K562 (cell line): ENCODE measurements at regions not wholly inside any gene's neighbourhood (a gene's known extent, or its start where the extent isn't known, plus 50 kb on each side); places are given as distances from the start of the nearest gene placed in this dataset.

Source experiments
- ATAC-seq: fragments of 200-7000 bp; cut with Tn5 transposase; 3 replicates; pipeline ENCODE4 v1.9.1; 2020; ENCODE audit warnings: moderate library complexity
- BruUV-seq: library from RNA; stranded (reverse); fragments of 400-500 nt; replicated peaks from 2 replicates; lab custom pipeline; 2021; lab: Mats Ljungman, UMichigan
- CTCF ChIA-PET: fragments of 300-600 bp; formaldehyde crosslinking; extraction: SDS; loops from one replicate; lab custom pipeline; 2021; ENCODE audit warnings: low intra/inter-chr PET ratio; lab: Yijun Ruan, JAX
- POLR2A ChIA-PET: fragments of 300-600, 350-650 bp; sonication (Branson Sonifier 250); formaldehyde crosslinking; extraction: SDS; loops from one replicate; lab custom pipeline; 2021; ENCODE audit warnings: antibody characterized with exemption, inconsistent platforms; lab: Yijun Ruan, JAX
- DNase-seq, 4 experiments: peaks; one replicate each; pipeline versions ENCODE4 v3.0.0 to v3.0.0-alpha.2; 2011 to 2018; ENCODE audit warnings: low spot score in 3 of 4, mixed read lengths in 3 of 4; ENCODE audit errors: extremely low read depth in 1 of 4
- FAIRE-seq: peaks from 2 replicates; lab custom pipeline; 2011; peaks lifted over from hg19 to GRCh38; lab: Jason Lieb, UNC
- H2AFZ ChIP-seq: 2 replicates; pipeline ENCODE4 v1.6.0; 2011; ENCODE audit warnings: low read depth, low read length, control low read depth, inconsistent platforms
- H3K27ac ChIP-seq: fragments of 200-600 bp; 3 replicates; pipeline ENCODE4 v1.8.0; 2011; ENCODE audit warnings: low read depth, mild to moderate bottlenecking, control low read depth, inconsistent platforms, low read length, moderate library complexity, mixed read lengths; ENCODE audit errors: extremely low read depth
- H3K27me3 ChIP-seq, 2 experiments: fragments of 300-600 bp in 1 of 2; 2 replicates in 1 of 2; 3 replicates in 1 of 2; pipeline versions ENCODE4 v1.6.0 to v1.8.0; 2011; ENCODE audit warnings: inconsistent platforms in 2 of 2, low read length in 2 of 2, mild to moderate bottlenecking in 1 of 2, mixed read lengths in 1 of 2, moderate library complexity in 1 of 2; ENCODE audit not compliant: control insufficient read depth in 2 of 2, insufficient read depth in 2 of 2
- H3K36me3 ChIP-seq: fragments of 300-600 bp; 3 replicates; pipeline ENCODE4 v1.8.0; 2011; ENCODE audit warnings: mild to moderate bottlenecking, low read length, inconsistent platforms; ENCODE audit not compliant: control insufficient read depth, insufficient read depth
- H3K4me1 ChIP-seq, 2 experiments: fragments of 200-600 bp in 1 of 2; replicated peaks in 1 of 2; 2 replicates in 1 of 2; 3 replicates in 1 of 2; pipeline versions ENCODE4 v1.5.1 to v1.8.0; 2011; ENCODE audit warnings: inconsistent platforms in 2 of 2, low read length in 2 of 2, mild to moderate bottlenecking in 1 of 2, mixed read lengths in 1 of 2, moderate library complexity in 1 of 2; ENCODE audit not compliant: control insufficient read depth in 2 of 2, insufficient read depth in 2 of 2
- H3K4me2 ChIP-seq: 2 replicates; pipeline ENCODE4 v1.6.1; 2011; ENCODE audit warnings: low read length, control low read depth, inconsistent platforms, mixed read lengths; ENCODE audit not compliant: insufficient read depth
- H3K4me3 ChIP-seq: fragments of 200-600 bp; sonication (generic), shearing (Covaris generic); 2 replicates; pipeline ENCODE4 v1.5.1; 2016; ENCODE audit warnings: control low read depth, inconsistent platforms
- H3K79me2 ChIP-seq: fragments of 200-600 bp; 3 replicates; pipeline ENCODE4 v1.8.0; 2011; ENCODE audit warnings: low read length, inconsistent platforms; ENCODE audit not compliant: control insufficient read depth, insufficient read depth
- H3K9ac ChIP-seq, 2 experiments: 2 replicates each; pipeline versions ENCODE4 v1.6.0 to v1.6.1; 2011; ENCODE audit warnings: low read depth in 2 of 2, low read length in 2 of 2, control low read depth in 1 of 2, inconsistent platforms in 1 of 2, mild to moderate bottlenecking in 1 of 2, mixed read lengths in 1 of 2; ENCODE audit not compliant: insufficient read depth in 1 of 2
- H3K9me1 ChIP-seq: one replicate; pipeline ENCODE4 v1.6.0; 2011; ENCODE audit warnings: inconsistent platforms, mild to moderate bottlenecking, low read length, moderate library complexity; ENCODE audit not compliant: control insufficient read depth, insufficient read depth
- H3K9me3 ChIP-seq: replicated peaks from 2 replicates; pipeline ENCODE4 v1.5.1; 2011; ENCODE audit warnings: low read depth, low read length, inconsistent platforms; ENCODE audit not compliant: control insufficient read depth, insufficient read depth
- H4K20me1 ChIP-seq: replicated peaks from 2 replicates; pipeline ENCODE4 v1.6.1; 2011; ENCODE audit warnings: low read length, inconsistent platforms, mixed read lengths; ENCODE audit not compliant: control insufficient read depth, insufficient read depth
- CC2D1A ChIP-seq: fragments of 450-650 bp; IDR thresholded peaks from 2 replicates; pipeline ENCODE4 v1.6.1; 2017; ENCODE audit warnings: mild to moderate bottlenecking
- FOS ChIP-seq: IDR thresholded peaks from 3 replicates; pipeline ENCODE4 v1.6.1; 2011; ENCODE audit not compliant: insufficient read length; ENCODE audit errors: extremely low read depth
- GABPA ChIP-seq: fragments of 200-800 bp; sonication (Bioruptor generic); conservative IDR thresholded peaks from 2 replicates; pipeline ENCODE4 v1.6.1; 2016; ENCODE audit warnings: low read depth, missing genetic modification characterization, missing compliant biosample characterization
- JUNB ChIP-seq: fragments of 450-650 bp; formaldehyde crosslinking; conservative IDR thresholded peaks from 2 replicates; pipeline ENCODE4 v1.4.0; 2020; ENCODE audit warnings: mild to moderate bottlenecking
- MLLT1 ChIP-seq, 2 experiments: fragments of 450-650 bp; IDR thresholded peaks; 2 replicates each; pipeline ENCODE4 v1.6.1; 2016
- NFE2 ChIP-seq: IDR thresholded peaks from 2 replicates; pipeline ENCODE4 v1.6.1; 2014; ENCODE audit warnings: antibody characterized with exemption, low read depth
- RBM22 ChIP-seq: fragments of 200-400 bp; formaldehyde crosslinking; IDR thresholded peaks from 2 replicates; pipeline ENCODE4 v1.6.1; 2018; ENCODE audit warnings: low read length, low read depth; ENCODE audit not compliant: poor library complexity, severe bottlenecking
- RFX1 ChIP-seq: fragments of 450-650 bp; IDR thresholded peaks from 2 replicates; pipeline ENCODE4 v1.6.1; 2016; ENCODE audit warnings: mild to moderate bottlenecking, moderate library complexity
- SMARCC2 ChIP-seq: fragments of 450-650 bp; IDR thresholded peaks from 2 replicates; pipeline ENCODE4 v1.6.1; 2017; ENCODE audit warnings: antibody characterized with exemption, moderate library complexity, mild to moderate bottlenecking, low read depth
- ZEB2 ChIP-seq: fragments of 450-650 bp; IDR thresholded peaks from 2 replicates; pipeline ENCODE4 v1.6.1; 2016
- ZKSCAN3 ChIP-seq: fragments of 250-450 bp; sonication (Bioruptor Pico); IDR thresholded peaks from 2 replicates; pipeline ENCODE4 v1.4.0; 2020
- ZNF23 ChIP-seq: fragments of 250-450 bp; sonication (Bioruptor Pico); IDR thresholded peaks from 2 replicates; pipeline ENCODE4 v1.4.0; 2020; ENCODE audit warnings: mild to moderate bottlenecking
- ZNF253 ChIP-seq: fragments of 250-450 bp; sonication (Bioruptor Pico); conservative IDR thresholded peaks from 2 replicates; pipeline ENCODE4 v1.6.1; 2021; ENCODE audit warnings: mild to moderate bottlenecking
- ZNF592 ChIP-seq: fragments of 450-650 bp; IDR thresholded peaks from 2 replicates; pipeline ENCODE4 v1.6.1; 2017; ENCODE audit warnings: antibody characterized with exemption, mild to moderate bottlenecking
- WGBS: fragments of 100-300 bp; shearing (Covaris generic); methylation state at CpG from one replicate; pipeline ENCODE4 v1.1.6; 2016; ENCODE audit warnings: low coverage, mixed read lengths; ENCODE audit not compliant: insufficient coverage; ENCODE audit errors: missing lambda C conversion rate; 5-methylcytosine and 5-hydroxymethylcytosine counted together
- in situ Hi-C: fragments of 300-500 bp; cut with MboI; formaldehyde crosslinking; loops from 4 replicates; pipeline ENCODE4 v1.15.0; 2018; ENCODE audit warnings: inconsistent platforms, mixed read lengths
- intact Hi-C: fragments of 100-400 bp; cut with micrococcal nuclease; formaldehyde crosslinking; loops from 2 replicates; pipeline ENCODE4 v1.14.2; 2022
- TF ChIP-seq, protein P1 (sequence below), 2 experiments: fragments of 250-450 bp in 1 of 2; fragments of 450-650 bp in 1 of 2; sonication (Bioruptor Pico) in 1 of 2; IDR thresholded peaks; 2 replicates each; pipeline versions ENCODE4 v1.6.1 to v1.8.0; 2016 to 2021; ENCODE audit warnings: mild to moderate bottlenecking in 2 of 2, moderate library complexity in 2 of 2, missing compliant biosample characterization in 1 of 2, missing genetic modification characterization in 1 of 2

DNA sequence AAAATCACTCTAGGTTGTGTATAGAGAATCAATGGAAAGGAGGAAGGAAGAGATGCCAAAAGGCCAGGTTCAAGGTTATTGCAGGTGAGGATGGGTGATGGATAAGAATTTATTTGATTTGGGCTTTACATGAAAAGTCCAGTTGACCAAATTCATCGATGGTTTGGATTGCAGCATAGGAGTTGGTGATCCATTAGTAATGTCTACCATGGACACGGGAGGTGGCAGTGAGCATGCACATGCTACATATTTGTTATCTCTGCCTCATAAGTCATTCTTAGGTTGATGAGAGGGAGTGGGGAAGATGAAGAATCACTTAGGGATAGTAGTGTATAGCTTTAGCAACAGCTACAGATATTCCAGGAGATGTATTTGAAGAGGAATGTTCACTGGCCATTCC, 211.4 kb downstream of the PHETA1 start:
- BruUV-seq: no TSS peak
- H4K20me1 ChIP-seq: 0 out of 2 replicates have a peak, but pooled peaks cover 9% of the 10 kb centered on the region
- no peaks in the 10 kb centered on the region for H3K36me3 ChIP-seq
- ChIA-PET CTCF (no interaction called here), POLR2A (interaction anchor here (1.0 kb wide), 1 partner anchor 13 kb away, joined by 3 read pairs; no protein-coding TSS in a partner anchor)
- H3K27ac ChIP-seq: no peak overlapping the region
- no peaks in the 10 kb centered on the region for H3K9me1 ChIP-seq
- FAIRE-seq (no peak), DNase-seq (no peak), ATAC-seq (no peak)
- no peak overlapping the region for H3K9ac ChIP-seq
- H3K79me2 ChIP-seq: no peaks in the 10 kb centered on the region
- no peaks in the 10 kb centered on the region for H3K4me1 ChIP-seq
- intact Hi-C loops: no loop called here
- H2AFZ ChIP-seq: no peak overlapping the region
- in situ Hi-C loops: no loop called here
- 0% methylated on average over 2 of the region's 2 CpGs for WGBS
- no peak overlapping the region for H3K4me2 ChIP-seq
- H3K4me3 ChIP-seq: no peak overlapping the region
- no peaks in the 10 kb centered on the region for H3K9me3 ChIP-seq
- peaks cover 17 to 63% of the 10 kb centered on the region in 2 experiments; a peak in 4 of 5 replicates for H3K27me3 ChIP-seq
- TF ChIP-seq JUNB (CRISPR knock-in tag) (no peak), GABPA (tag) (no peak), ZKSCAN3 (CRISPR knock-in tag) (no peak), FOS (no peak), ZNF253 (no peak), ZNF592 (no peak), CC2D1A (no peak), ZNF23 (CRISPR knock-in tag) (peak; percentile 75; the same call in 1 of the 2 replicates), MLLT1 (IDR thresholded peaks at IDR 0.05) (peak in 1 of 2 experiments; percentile 80; a peak in 2 of 4 replicates), NFE2 (no peak), SMARCC2 (no peak), RFX1 (no peak), ZEB2 (no peak), RBM22 (no peak)
- TF ChIP-seq, protein P1, sequence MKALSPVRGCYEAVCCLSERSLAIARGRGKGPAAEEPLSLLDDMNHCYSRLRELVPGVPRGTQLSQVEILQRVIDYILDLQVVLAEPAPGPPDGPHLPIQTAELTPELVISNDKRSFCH (CRISPR knock-in tag; IDR thresholded peaks at IDR 0.05): no peak
- TF ChIP-seq, protein P1 (tag; IDR thresholded peaks at IDR 0.05): no peak
